CD4-positive, alpha-beta T cell treated with Interleukin-17A for 1 hour (primary cell): ENCODE measurements at regions not wholly inside any gene's neighbourhood (a gene's known extent, or its start where the extent isn't known, plus 50 kb on each side); places are given as distances from the start of the nearest gene placed in this dataset.
"Not testable (repeated sequence)": the region's sequence is repeated elsewhere in the genome, so short reads cannot be mapped to it uniquely, and the experiment has no call there.

Source experiments
- DNase-seq: peaks from one replicate; pipeline ENCODE4 v3.0.0-alpha.2; 2020

- DNase-seq: no peak
Measured at GRCh38 chr7:86366946-86367345, 276.8 kb upstream of the GRM3 start.

DNA sequence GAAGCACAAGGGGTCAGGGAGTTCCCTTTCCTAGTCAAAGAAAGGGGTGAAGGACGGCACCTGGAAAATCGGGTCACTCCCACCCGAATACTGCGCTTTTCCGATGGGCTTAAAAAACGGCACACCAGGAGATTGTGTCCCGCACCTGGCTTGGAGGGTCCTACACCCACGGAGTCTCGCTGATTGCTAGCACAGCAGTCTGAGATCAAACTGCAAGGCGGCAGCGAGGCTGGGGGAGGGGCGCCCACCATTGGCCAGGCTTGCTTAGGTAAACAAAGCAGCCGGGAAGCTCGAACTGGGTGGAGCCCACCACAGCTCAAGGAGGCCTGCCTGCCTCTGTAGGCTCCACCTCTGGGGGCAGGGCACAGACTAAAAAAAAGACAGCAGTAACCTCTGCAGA is 303.3 kb upstream of the GRM3 start:
- DNase-seq: not testable (repeated sequence)

GRCh38 chr7:86339051-86339450 is 304.7 kb upstream of the GRM3 start:
- DNase-seq: no peak

- DNase-seq: no peak
Measured at GRCh38 chr7:86328801-86329433, 314.8 kb upstream of the GRM3 start.

DNA sequence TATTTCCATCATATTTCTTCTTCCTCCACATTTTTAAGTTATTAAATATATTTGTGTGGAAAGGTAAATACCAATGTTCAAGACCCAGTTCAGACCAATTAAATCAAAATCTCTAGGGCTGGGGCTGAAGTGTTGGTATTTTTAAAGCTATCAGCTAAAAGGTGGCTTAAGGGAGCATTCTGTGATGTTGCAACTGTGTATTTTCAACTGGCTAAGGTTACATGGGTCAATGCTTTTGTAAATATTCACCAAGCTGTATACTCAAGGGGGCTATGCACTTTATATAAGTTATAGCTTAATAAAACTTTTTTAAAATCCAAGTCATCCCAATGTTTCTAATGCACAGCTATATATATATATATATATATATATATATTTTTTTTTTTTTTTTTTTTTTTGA is 316.9 kb upstream of the GRM3 start:
- DNase-seq: no peak

DNA sequence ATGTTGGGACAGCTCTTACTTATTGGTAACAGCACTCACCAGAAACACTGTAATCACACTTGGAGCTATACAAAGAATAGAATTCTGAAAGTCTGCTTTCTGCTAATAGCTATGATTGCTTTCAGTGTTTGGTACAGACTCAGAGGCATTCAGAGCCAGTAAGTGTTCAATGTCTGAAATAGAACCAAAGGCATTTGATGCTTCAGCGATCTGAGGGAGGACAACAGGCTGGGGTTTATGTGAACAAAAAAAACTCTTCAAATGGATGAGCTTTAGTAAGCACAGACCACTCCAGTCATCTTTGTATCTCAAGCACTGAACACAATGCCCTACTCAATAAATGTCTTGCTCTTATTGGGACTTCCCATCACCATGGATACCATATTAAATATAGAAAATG is 322.8 kb upstream of the GRM3 start:
- no peak for DNase-seq

- DNase-seq: no peak
Measured at GRCh38 chr7:86320341-86320740, 323.4 kb upstream of the GRM3 start.

- no peak for DNase-seq
Measured at GRCh38 chr7:86313842-86314241, 329.9 kb upstream of the GRM3 start.

DNA sequence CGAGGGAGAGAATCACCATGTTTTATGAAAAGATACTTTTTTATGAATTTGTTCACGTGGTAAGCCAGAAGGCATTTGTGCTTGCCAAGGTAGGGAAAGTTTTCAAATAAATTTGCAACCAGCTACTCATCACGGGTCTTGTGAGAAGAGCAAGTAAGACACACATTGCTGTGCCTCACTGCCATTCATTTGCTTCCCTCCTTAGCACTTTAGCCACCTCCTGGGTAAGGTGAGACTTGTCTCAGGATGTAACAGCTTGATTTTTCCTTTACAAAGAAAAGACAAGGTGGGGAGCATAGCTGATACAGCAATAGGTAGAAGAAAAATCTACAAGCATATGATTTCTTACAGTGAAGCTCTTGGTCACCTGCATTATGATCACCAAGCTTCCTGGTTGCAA is 342.4 kb upstream of the GRM3 start:
- no peak for DNase-seq

DNA sequence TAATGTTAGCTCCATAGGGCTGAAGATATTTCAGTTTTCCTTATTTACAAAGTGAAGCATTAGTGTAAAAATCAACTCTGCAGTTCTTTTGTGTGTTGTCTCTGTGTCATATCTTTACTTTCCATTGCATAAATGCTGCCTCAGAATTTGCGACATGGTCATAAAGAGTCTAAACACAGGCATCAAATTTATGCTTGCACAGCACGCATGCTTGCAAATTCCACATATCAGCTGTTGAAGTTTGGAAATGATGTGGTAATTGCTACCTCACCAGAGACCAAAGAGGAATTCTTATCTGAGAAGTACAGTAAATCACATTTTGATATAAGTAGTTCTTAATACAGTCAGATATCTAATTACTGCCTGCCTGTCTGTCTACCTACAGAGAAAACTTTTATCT is 348.2 kb upstream of the GRM3 start:
- DNase-seq: no peak

- DNase-seq: no peak
Measured at GRCh38 chr7:86282014-86282682, 361.6 kb upstream of the GRM3 start.

DNA sequence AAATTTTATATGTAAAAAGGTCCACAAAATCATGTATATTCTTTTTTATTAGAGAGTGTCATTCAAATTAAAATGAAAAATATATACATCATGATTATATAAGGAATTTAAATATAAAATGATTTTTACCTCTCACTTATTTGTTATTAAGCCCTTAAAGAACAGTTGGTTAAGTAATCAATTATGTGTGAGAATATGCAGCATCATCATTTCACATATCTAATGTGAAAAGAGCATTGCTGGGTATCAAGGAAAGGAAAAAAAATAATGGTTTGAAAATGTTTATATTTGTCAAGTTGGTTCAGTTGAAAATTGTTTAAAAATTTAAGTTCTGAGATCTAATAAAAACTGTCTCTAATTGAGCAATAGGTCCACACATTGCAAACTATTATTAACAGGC is 363.6 kb upstream of the GRM3 start:
- DNase-seq: no peak

GRCh38 chr7:86262781-86263180 is 380.9 kb upstream of the GRM3 start:
- no peak for DNase-seq

DNA sequence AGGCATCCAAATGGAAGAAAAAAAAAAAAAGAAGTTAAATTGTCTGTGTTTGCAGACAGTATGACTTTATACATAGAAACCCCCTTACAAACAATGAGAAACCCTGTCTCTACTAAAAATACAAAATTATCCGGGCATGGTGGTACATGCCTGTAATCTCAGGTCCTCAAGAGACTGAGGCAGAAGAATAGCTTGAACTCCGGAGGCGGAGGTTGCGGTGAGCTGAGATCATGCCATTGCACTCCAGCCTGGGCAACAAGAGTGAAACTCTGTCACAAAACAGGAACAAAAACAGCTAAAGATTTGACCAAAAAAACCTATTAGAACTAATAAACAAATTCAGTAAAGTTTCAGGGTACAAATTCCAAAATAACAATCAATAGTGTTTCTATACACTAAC is 385.8 kb upstream of the GRM3 start:
- no peak for DNase-seq

DNA sequence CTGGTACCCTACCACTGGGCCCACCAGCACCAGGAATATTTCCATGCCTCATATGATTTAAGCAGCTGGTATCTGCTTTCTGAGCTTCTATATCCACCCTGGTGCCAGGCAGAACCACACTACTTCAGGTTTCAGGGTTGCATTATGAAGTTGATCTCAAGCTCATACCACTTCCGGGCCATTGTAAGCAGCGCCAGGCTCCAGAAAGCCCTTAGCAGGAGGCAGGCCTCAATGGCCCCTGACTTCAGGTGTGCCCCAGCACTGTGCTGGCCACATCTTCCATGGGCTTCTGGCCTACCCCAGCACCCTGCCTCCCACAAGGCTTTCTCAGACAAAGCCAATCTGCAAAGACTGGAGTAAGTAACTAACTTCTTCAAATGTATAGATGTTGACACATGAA is 391.3 kb upstream of the GRM3 start:
- no peak for DNase-seq

GRCh38 chr7:86248977-86249376 is 394.7 kb upstream of the GRM3 start:
- DNase-seq: no peak

GRCh38 chr7:86243171-86243570 is 400.5 kb upstream of the GRM3 start:
- DNase-seq: no peak

DNA sequence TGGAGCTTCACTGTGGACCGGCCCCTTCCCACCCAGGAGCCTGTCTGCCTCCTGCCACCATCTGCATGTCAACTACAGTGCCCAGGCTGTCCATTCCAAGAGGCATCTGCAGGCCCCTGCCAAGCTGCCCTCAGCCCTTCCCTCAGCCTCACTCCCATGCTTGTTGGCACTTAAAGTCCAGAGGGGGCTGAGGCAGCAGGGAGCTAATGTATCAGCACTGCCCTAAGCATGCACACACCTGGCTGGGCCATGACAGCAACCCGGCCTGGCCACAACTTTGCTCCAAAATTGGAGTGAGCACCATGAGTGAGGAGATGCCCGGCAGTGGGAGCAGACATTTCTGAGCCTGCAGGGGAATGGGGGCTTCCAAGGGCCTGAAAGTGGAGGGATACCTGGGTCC is 417.5 kb upstream of the GRM3 start:
- DNase-seq: no peak

GRCh38 chr7:86222806-86223205 is 420.9 kb upstream of the GRM3 start:
- DNase-seq: no peak

DNA sequence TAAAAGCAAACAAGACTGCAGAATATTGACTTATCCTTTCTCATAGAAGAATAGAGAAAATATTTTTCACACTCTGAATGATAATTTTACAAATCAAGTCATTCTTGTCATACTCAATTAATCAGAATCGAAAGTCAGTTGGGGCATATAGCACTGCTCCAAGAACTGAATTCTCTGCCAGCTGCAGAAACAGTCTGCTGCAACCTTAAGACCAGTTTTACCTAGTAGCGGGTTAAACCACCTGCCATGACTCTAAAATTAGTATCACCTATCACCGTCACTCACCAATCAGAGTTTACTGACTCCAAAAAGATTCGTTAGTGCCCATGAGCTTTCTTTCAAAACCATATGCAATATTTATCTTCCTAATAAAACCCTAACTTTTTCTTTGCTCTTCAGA is 429.0 kb upstream of the GRM3 start:
- DNase-seq: no peak

GRCh38 chr7:86212976-86213375 is 430.7 kb upstream of the GRM3 start:
- DNase-seq: no peak

DNA sequence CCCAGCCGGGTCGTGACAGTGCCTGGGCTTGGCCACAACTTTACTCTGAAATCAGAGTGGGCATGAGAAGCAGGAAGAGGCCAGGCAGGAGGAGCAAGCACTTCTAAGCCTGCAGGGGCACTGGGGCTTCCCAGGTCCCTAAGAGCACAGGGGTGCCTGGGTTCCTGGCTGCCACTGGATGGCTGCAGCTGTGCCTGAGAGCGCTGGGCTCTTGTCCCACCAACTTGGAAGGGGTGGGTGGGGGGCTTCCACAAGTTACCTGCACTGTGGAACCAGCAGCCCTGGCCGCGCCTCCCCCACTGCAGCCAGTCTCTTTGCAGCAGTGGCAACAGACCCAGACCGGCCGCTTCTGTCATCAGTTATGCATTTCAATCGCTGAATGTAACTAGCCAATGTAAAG is 434.7 kb upstream of the GRM3 start:
- DNase-seq: no peak

DNA sequence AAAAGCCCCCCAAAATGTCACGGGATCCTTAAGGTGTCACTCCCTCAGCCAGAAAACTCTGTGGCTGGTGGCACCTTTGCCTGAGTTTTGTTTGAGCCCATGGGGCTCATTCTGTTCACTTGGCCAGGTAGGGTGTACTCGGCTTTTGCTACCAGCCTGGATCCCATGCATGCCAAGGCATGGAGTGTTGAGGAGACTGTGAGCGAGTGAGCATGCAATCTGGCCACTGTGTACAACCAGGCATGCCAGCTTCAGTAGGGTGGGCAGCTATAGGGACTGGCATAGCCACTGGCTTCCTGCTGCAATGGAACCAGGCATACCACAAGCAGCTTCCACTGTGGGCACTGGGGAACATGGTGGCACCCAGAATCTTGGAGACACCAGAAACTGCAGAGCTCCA is 436.0 kb upstream of the GRM3 start:
- DNase-seq: no peak

- no peak for DNase-seq
Measured at GRCh38 chr7:86202833-86203232, 440.9 kb upstream of the GRM3 start.

DNA sequence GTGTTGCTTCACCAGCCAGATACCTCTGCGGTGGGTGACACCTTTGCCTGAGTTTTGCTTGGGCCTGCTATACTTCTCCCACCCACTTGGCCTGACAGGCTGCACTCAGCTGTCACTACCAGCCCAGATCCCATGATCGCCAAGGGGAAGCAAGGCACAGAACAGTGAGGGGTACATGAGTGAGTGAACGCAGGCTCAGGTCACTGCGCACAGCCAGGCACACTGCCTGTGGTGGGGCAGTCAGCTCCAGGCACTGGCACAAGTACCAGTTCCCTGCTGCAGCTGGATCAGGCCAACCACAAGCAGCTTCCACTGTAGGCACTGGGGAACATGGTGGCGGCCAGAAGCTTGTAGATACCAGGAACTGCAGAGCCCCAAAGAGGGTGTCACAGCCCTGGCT is 441.9 kb upstream of the GRM3 start:
- no peak for DNase-seq
